ENCODE measurements at regions not wholly inside any gene's neighbourhood (a gene's known extent, or its start where the extent isn't known, plus 50 kb on each side); places are given as distances from the start of the nearest gene placed in this dataset.

- H3K27ac ChIP-seq (ENCODE audit: low read depth in 1 of 2, low read length in 1 of 2): no peak overlapping the region
- H3K4me1 ChIP-seq (ENCODE audit: control insufficient read depth in 5 of 5, insufficient read depth in 5 of 5, low read length in 5 of 5): no peaks in the 10 kb centered on the region
- no peak overlapping the region for H3K9ac ChIP-seq (ENCODE audit: insufficient read depth in 1 of 2, low read length in 2 of 2)
- WGBS, 2 donors: 76 to 95% methylated on average over 2 of the region's 2 CpGs
- DNase-seq (no peak), ATAC-seq (ENCODE audit: insufficient read depth, low FRiP score) (no peak)
- no peak overlapping the region for H3K4me3 ChIP-seq
- no peaks in the 10 kb centered on the region for H3K9me3 ChIP-seq (ENCODE audit: control insufficient read depth in 4 of 4, insufficient read depth in 3 of 4, low read length in 3 of 4)
- H3K36me3 ChIP-seq (ENCODE audit: control insufficient read depth in 4 of 4, insufficient read depth in 4 of 4, low read length in 4 of 4): no peaks in the 10 kb centered on the region
- no peaks in the 10 kb centered on the region for H3K27me3 ChIP-seq (ENCODE audit: control insufficient read depth in 3 of 3, insufficient read depth in 3 of 3, low read length in 2 of 3)
- TF ChIP-seq, protein P1, sequence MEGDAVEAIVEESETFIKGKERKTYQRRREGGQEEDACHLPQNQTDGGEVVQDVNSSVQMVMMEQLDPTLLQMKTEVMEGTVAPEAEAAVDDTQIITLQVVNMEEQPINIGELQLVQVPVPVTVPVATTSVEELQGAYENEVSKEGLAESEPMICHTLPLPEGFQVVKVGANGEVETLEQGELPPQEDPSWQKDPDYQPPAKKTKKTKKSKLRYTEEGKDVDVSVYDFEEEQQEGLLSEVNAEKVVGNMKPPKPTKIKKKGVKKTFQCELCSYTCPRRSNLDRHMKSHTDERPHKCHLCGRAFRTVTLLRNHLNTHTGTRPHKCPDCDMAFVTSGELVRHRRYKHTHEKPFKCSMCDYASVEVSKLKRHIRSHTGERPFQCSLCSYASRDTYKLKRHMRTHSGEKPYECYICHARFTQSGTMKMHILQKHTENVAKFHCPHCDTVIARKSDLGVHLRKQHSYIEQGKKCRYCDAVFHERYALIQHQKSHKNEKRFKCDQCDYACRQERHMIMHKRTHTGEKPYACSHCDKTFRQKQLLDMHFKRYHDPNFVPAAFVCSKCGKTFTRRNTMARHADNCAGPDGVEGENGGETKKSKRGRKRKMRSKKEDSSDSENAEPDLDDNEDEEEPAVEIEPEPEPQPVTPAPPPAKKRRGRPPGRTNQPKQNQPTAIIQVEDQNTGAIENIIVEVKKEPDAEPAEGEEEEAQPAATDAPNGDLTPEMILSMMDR (IDR thresholded peaks at IDR 0.05; ENCODE audit: control extremely low read depth, extremely low read depth): no peak
Observed at GRCh38 chr15:25955628-25956027, 92.5 kb upstream of the ATP10A start.

DNA sequence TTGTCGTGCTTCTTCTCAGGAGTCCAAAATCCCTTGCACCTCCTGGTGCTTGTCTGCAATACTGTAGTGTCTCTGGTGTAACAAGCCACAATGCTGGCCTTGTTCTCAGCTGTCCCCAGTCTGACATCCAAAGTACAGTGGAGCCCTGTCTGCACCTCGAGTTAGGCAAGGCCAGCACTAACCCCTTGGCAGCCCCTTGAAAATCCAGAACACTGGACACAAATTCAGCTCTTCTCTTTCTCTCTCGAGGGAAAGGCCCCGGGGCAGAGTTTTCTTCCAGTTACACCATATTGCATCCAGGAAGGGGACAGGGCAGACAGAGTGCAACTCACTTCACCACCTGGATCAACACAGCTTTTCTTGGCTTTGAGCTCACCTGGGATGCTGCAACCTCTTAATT, 91.3 kb upstream of the ATP10A start:
- Histone ChIP-seq H3K27me3 (ENCODE audit: control insufficient read depth in 3 of 3, insufficient read depth in 3 of 3, low read length in 2 of 3) (no peaks in the 10 kb centered on the region), H3K4me1 (ENCODE audit: control insufficient read depth in 5 of 5, insufficient read depth in 5 of 5, low read length in 5 of 5) (no peaks in the 10 kb centered on the region), H3K9ac (ENCODE audit: insufficient read depth in 1 of 2, low read length in 2 of 2) (no peak overlapping the region), H3K27ac (ENCODE audit: low read depth in 1 of 2, low read length in 1 of 2) (no peak overlapping the region), H3K36me3 (ENCODE audit: control insufficient read depth in 4 of 4, insufficient read depth in 4 of 4, low read length in 4 of 4) (no peaks in the 10 kb centered on the region), H3K4me3 (no peak overlapping the region), H3K9me3 (ENCODE audit: control insufficient read depth in 4 of 4, insufficient read depth in 3 of 4, low read length in 3 of 4) (no peaks in the 10 kb centered on the region)
- ATAC-seq (ENCODE audit: insufficient read depth, low FRiP score): no peak
- no peak for DNase-seq
- WGBS, 2 donors: 56 to 72% methylated on average over 4 of the region's 4 CpGs
- TF ChIP-seq, protein P1 (IDR thresholded peaks at IDR 0.05; ENCODE audit: control extremely low read depth, extremely low read depth): no peak

DNA sequence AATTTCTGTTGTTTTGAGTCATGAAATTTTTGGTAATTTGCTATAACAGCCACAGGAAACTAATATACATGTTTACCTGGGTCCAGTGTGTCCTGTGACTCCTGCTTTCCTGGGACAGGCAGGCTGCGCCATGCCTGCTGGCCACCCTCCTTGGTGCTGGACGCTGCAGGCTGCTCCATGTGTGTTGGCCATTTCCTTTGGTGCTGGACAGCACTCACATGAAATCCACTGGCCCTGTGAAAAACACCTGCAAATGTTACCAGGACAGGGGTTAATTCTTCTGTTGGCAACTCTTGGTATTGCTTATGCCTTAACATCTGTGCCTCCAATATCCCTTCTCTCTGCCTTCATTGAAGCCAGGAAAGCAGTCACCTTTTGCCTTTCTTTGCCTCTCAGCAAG, 86.9 kb upstream of the ATP10A start:
- Histone ChIP-seq H3K27ac (ENCODE audit: low read depth in 1 of 2, low read length in 1 of 2) (no peak overlapping the region), H3K9me3 (ENCODE audit: control insufficient read depth in 4 of 4, insufficient read depth in 3 of 4, low read length in 3 of 4) (no peaks in the 10 kb centered on the region), H3K4me1 (ENCODE audit: control insufficient read depth in 5 of 5, insufficient read depth in 5 of 5, low read length in 5 of 5) (peaks cover 0 to 3% (median 0%) of the 10 kb centered on the region in 5 donors), H3K27me3 (ENCODE audit: control insufficient read depth in 3 of 3, insufficient read depth in 3 of 3, low read length in 2 of 3) (no peaks in the 10 kb centered on the region), H3K36me3 (ENCODE audit: control insufficient read depth in 4 of 4, insufficient read depth in 4 of 4, low read length in 4 of 4) (no peaks in the 10 kb centered on the region), H3K4me3 (no peak overlapping the region), H3K9ac (ENCODE audit: insufficient read depth in 1 of 2, low read length in 2 of 2) (no peak overlapping the region)
- ATAC-seq (ENCODE audit: insufficient read depth, low FRiP score) (no peak), DNase-seq (no peak)
- TF ChIP-seq, protein P1 (IDR thresholded peaks at IDR 0.05; ENCODE audit: control extremely low read depth, extremely low read depth): no peak
- 81 to 96% methylated on average over 2 of the region's 2 CpGs for WGBS, 2 donors

Data from lung (tissue), 11 donors.